HG02981 (cell line): ENCODE measurements at regions not wholly inside any gene's neighbourhood (a gene's known extent, or its start where the extent isn't known, plus 50 kb on each side); places are given as distances from the start of the nearest gene placed in this dataset.
A peak's percentile ranks its signal among the peaks of the same experiment; 100 is the strongest.
"Not testable (repeated sequence)": the region's sequence is repeated elsewhere in the genome, so short reads cannot be mapped to it uniquely, and the experiment has no call there.

Source experiments
- ATAC-seq: cut with Tn5 transposase; IDR thresholded peaks from one replicate; pipeline ENCODE4 v1.9.1; 2021; ENCODE audit warnings: mild to moderate bottlenecking, moderate library complexity; ENCODE audit not compliant: unreplicated experiment

- ATAC-seq = no peak
Measured at GRCh38 chr6:137968455-137968804, 101.4 kb downstream of the TNFAIP3 start.

- no peak for ATAC-seq
Measured at GRCh38 chr6:137968901-137969300, 101.8 kb downstream of the TNFAIP3 start.

GRCh38 chr6:137969874-137970273 lies 102.8 kb downstream of the TNFAIP3 start:
- no peak for ATAC-seq

- peak; percentile 40 for ATAC-seq
Measured at GRCh38 chr6:137970368-137970767, 103.3 kb downstream of the TNFAIP3 start.

GRCh38 chr6:137973201-137973600 lies 106.1 kb downstream of the TNFAIP3 start:
- no peak for ATAC-seq

GRCh38 chr6:137975188-137975940 lies 108.3 kb downstream of the TNFAIP3 start:
- ATAC-seq = no peak

GRCh38 chr6:137976430-137976829 lies 109.4 kb downstream of the TNFAIP3 start:
- ATAC-seq = no peak

- ATAC-seq = no peak
Measured at GRCh38 chr6:137977206-137977605, 110.1 kb downstream of the TNFAIP3 start.

- no peak for ATAC-seq
Measured at GRCh38 chr6:137977814-137978213, 110.8 kb downstream of the TNFAIP3 start.

GRCh38 chr6:137978252-137978896 lies 111.3 kb downstream of the TNFAIP3 start:
- ATAC-seq = no peak

- ATAC-seq = not testable (repeated sequence)
Measured at GRCh38 chr6:137979263-137979662, 112.2 kb downstream of the TNFAIP3 start.

GRCh38 chr6:137980777-137981176 lies 113.7 kb downstream of the TNFAIP3 start:
- no peak for ATAC-seq

- no peak for ATAC-seq
Measured at GRCh38 chr6:137981758-137982157, 114.7 kb downstream of the TNFAIP3 start.

- no peak for ATAC-seq
Measured at GRCh38 chr6:137982418-137983189, 115.5 kb downstream of the TNFAIP3 start.

GRCh38 chr6:137983269-137983668 lies 116.2 kb downstream of the TNFAIP3 start:
- ATAC-seq = no peak

GRCh38 chr6:137989664-137990063 lies 117.6 kb downstream of the PERP start:
- ATAC-seq = no peak

GRCh38 chr6:137995371-137995770 lies 111.8 kb downstream of the PERP start:
- no peak for ATAC-seq

GRCh38 chr6:137998461-137999019 lies 108.7 kb downstream of the PERP start:
- ATAC-seq = no peak

- no peak for ATAC-seq
Measured at GRCh38 chr6:137999815-138000214, 107.4 kb downstream of the PERP start.

- no peak for ATAC-seq
Measured at GRCh38 chr6:138000941-138001340, 106.3 kb downstream of the PERP start.

- ATAC-seq = no peak
Measured at GRCh38 chr6:138001750-138002349, 105.4 kb downstream of the PERP start.
